Kidney epithelial cell (primary cell): ENCODE measurements at regions not wholly inside any gene's neighbourhood (a gene's known extent, or its start where the extent isn't known, plus 50 kb on each side); places are given as distances from the start of the nearest gene placed in this dataset.

Experiments used
- DNase-seq: peaks from one replicate; pipeline ENCODE4 v3.0.0-alpha.2; 2010; ENCODE audit warnings: low read depth
- H3K27me3 ChIP-seq: 2 replicates; pipeline ENCODE4 v1.6.0; 2011; ENCODE audit warnings: low read length; ENCODE audit not compliant: control insufficient read depth, insufficient read depth
- H3K36me3 ChIP-seq: 2 replicates; pipeline ENCODE4 v1.5.1; 2011; ENCODE audit warnings: low read length; ENCODE audit not compliant: control insufficient read depth, insufficient read depth
- H3K4me3 ChIP-seq: 2 replicates; pipeline ENCODE4 v1.5.1; 2011; ENCODE audit warnings: low read depth, mild to moderate bottlenecking, control low read depth, low read length
- TF ChIP-seq, protein P1 (sequence below): IDR thresholded peaks from 2 replicates; pipeline ENCODE4 v1.5.1; 2011; ENCODE audit warnings: mild to moderate bottlenecking, moderate library complexity, low read length, control low read depth, inconsistent platforms; ENCODE audit not compliant: insufficient read depth, poor library complexity, severe bottlenecking

DNA sequence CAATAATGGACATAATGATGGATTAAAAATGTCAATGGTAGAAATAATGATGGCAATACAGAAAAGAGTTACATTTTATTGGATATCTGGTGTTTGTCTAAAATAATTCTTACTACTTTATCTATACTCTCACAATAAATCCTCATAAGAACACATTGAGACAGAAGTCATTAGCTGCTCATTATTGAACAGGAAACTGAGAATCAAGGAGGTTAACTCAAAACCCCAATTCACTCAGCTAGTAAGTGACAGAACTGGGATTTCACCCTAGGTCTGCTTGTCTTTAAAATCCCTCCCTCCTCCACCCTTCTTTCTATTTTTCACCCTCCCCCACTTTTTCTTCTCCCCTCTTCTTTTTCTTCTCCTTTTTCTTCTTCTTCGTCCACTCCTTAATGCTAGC is 285.8 kb upstream of the TNC start:
- TF ChIP-seq, protein P1, sequence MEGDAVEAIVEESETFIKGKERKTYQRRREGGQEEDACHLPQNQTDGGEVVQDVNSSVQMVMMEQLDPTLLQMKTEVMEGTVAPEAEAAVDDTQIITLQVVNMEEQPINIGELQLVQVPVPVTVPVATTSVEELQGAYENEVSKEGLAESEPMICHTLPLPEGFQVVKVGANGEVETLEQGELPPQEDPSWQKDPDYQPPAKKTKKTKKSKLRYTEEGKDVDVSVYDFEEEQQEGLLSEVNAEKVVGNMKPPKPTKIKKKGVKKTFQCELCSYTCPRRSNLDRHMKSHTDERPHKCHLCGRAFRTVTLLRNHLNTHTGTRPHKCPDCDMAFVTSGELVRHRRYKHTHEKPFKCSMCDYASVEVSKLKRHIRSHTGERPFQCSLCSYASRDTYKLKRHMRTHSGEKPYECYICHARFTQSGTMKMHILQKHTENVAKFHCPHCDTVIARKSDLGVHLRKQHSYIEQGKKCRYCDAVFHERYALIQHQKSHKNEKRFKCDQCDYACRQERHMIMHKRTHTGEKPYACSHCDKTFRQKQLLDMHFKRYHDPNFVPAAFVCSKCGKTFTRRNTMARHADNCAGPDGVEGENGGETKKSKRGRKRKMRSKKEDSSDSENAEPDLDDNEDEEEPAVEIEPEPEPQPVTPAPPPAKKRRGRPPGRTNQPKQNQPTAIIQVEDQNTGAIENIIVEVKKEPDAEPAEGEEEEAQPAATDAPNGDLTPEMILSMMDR, result no peak
- H3K4me3 ChIP-seq, result no peak overlapping the region

DNA sequence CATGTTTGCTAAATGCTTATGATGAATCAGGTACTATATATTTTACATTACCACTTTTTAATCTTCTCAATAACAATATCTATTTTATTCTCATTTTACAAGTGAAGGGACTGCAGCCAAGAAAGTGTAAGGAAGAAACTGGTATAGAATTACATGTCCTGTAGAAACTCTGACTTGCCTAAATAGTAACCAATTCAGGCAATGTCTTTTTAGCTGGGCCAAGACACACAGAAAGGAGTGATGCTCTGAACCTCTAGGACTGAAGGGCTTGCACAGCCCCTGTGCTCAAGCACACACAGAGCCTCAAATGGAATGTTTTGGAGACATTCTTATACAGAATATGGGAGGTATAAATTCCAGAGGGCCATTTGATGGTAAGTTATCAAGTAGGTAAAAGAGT is 286.4 kb upstream of the TNC start:
- H3K36me3 ChIP-seq, result no peaks in the 10 kb centered on the region
- no peak overlapping the region for H3K4me3 ChIP-seq
- H3K27me3 ChIP-seq, result no peaks in the 10 kb centered on the region
- no peak for DNase-seq
- TF ChIP-seq, protein P1, result no peak

More for the DNA sequence above, 285.8 kb upstream of the TNC start:
- Histone ChIP-seq H3K27me3 (no peaks in the 10 kb centered on the region), H3K36me3 (no peaks in the 10 kb centered on the region)
- DNase-seq, result no peak

DNA sequence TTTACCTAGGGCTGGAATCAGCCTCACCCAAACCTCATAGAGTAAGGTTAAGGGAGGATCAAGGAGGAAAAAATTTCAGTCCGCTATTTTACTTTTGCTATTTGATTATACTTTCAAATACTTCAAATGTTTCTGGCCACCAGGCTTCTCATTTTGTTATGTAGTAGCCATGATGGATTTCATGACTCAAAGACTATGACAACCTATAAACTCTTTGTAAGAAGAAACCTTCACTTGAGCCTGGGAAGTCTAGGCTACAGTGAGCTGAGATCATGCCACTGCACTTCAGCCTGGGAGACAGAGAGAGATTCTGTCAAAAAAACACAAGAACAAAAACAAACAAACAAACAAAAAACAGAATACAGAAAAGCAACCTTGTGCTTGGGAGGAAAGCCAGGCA is 293.6 kb upstream of the TNC start:
- Histone ChIP-seq H3K27me3 (no peaks in the 10 kb centered on the region), H3K4me3 (no peak overlapping the region), H3K36me3 (no peaks in the 10 kb centered on the region)
- TF ChIP-seq, protein P1, result no peak
- DNase-seq, result no peak

DNA sequence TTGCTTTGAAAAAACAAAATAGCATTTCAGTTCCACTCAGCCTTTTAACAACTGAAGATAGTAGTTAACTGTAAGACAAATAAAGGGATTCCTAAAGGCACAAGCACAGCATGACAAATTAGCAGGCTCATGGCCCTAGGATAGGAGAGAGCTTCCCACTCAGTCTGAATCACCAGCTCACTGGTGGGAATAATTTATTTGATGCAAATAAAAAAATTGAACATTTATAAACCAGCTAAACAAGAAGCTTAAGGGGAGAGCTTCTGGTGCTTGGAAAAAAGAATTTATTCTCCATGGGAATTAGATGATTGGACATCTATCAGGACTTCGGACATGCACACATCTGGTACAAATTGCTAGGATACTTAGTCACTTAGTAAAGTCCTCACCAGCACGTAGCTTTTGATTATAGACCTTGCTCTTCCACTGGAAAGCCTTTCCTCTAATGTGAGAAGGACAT is 294.1 kb upstream of the TNC start:
- TF ChIP-seq, protein P1, result no peak
- H3K27me3 ChIP-seq, result no peaks in the 10 kb centered on the region
- no peak for DNase-seq
- no peaks in the 10 kb centered on the region for H3K36me3 ChIP-seq
- no peak overlapping the region for H3K4me3 ChIP-seq

DNA sequence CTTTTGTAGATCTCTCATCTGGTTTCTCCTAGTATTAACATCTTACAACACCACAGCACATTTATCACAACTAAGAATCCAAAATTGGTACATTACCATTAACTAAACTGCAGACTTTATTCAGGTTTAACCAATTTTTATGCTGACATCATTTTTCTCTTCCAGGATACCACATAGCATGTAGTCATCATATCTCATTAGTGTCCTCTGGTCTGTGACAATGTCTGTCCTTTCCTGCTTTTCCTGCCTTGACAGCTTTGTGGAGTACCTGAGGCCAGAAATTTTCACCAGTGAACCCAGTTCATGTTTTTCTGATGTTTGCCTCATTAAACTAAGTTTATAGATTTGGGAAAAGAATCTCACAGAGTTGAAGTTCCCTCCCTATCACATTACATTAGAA is 294.7 kb upstream of the TNC start:
- H3K27me3 ChIP-seq, result no peaks in the 10 kb centered on the region
- H3K4me3 ChIP-seq, result no peak overlapping the region
- TF ChIP-seq, protein P1, result no peak
- no peaks in the 10 kb centered on the region for H3K36me3 ChIP-seq
- no peak for DNase-seq

DNA sequence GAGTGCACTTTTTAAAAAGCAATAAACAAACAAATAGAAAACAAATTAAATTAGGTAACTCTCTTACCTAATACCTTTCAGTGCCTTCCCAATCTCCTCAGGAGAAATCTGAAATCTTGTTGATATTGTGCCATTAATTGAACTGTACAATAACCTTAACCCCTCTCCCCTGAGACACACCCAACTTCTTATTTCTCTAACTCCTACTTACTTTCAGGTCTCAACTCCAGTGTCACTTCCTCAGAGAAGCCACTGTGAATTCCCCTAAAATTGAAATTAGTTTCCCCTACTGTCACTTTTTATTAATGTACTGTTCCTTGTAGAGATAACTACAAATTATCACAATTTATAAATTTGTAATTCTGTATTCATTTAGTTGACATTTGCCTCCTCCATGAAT is 295.3 kb upstream of the TNC start:
- TF ChIP-seq, protein P1, result no peak
- H3K36me3 ChIP-seq, result no peaks in the 10 kb centered on the region
- H3K4me3 ChIP-seq, result no peak overlapping the region
- no peaks in the 10 kb centered on the region for H3K27me3 ChIP-seq
- no peak for DNase-seq
